ENCODE measurements at regions not wholly inside any gene's neighbourhood (a gene's known extent, or its start where the extent isn't known, plus 50 kb on each side); places are given as distances from the start of the nearest gene placed in this dataset.
"Not testable (repeated sequence)": the region's sequence is repeated elsewhere in the genome, so short reads cannot be mapped to it uniquely, and the experiment has no call there.

DNA sequence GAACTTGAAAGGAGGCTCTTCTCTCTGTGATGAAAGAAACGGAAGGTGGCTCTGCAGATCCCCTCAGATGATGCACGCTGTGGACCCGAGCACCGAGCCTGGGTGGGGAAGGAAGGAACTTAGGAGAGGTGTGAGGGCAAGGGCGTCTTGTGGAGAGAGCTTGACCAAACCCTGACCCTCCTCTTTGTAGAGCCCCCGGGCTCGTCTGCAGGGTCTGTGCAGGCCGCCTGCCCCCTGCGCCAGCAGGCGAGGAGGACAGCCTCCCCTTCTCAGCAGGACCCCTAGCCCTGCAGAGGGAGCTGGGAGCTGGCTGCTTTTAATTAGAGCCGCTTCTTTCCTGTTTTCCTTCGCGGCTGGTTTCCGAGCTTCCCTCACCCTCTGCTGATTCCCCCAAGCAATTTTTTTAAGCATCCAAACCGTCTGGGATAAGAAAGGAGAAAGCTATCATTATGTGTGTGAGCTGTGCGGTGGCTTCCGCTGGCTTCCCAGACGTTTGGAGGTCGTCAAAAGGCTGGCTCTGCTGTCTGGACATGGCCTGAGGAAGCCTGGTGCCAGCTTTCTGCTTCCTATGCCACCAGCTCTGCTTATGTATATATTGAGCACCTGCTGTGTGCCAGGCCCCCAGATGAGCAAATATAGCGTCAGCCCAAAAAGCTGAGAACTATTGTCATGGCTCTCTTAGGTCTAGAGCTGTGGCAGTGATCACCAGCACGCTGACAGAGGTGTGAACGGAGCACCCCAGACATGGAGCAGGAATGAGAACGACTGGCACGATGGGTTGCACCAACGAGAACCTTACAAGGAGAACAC is 160.2 kb upstream of the IRF2BP2 start:
- intact Hi-C loops (cut with micrococcal nuclease): loop anchor here (5.0 kb wide), 1 partner anchor 273 kb away; no protein-coding TSS in a partner anchor

DNA sequence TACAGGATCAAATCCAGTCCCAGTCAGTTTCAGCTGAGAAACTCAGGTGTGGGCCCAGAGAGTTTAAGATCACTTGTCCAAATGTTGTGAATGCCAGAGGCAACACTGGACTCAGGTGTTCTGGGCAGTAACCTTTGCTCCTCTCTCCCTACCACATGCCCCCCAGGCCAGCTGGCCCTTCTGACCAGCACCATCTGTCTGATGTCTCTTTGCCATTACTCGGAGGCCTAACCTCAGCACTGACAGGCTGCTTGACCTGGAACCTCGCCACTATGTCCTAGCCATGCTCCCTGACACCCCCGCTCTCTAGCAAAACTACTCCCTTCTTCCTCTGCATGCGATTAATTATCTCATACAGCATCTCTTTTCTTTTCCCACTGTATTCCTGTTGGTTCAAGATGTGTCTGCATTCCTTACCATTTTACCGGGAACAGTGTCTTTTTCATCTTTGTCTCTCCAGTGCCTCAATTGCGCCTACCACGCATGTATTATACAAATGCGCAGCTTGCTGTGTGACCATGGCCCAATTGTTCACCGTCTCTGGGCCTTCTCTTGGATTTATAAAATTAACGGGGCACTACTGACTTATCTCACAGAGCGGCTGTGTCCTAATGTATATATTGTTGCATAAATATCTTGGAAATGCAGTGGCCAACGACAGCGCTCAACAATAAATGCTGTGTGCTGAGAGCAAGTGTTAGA is 159.5 kb upstream of the IRF2BP2 start:
- intact Hi-C loops (cut with micrococcal nuclease): no loop called here

DNA sequence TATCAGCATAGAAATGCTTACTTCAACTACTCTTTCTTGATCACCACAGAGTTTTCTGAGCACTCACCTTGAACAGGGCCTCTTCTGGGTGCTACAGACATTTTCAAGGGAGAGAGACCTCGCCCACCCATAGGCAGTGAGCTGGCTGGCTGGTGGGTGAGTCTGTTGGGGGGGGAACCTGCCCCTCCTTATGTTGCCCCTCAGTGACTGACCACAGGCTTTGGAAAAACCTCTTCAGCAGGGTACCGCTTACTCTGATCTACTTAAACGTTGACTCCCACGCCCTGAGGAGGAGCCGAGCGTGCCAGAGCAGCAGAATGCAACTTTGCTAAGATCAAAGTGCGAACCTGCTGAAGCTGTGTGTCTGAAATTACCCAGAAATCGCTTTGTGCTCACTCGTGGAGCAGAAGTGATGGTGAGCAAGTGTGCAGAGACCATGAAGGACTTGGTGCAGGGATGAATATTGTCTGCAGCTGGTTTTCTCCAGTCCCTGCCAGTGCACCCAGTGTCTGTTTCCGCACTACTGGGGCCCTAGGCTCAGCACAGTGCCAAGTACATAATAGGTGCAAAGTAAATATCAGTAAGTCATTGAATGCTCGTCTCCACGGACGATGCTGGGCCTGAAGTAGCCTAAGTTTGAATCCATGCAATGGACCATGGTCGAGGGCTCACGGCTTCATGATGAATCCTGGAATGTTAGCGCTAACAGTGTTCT is 158.7 kb upstream of the IRF2BP2 start:
- intact Hi-C loops (cut with micrococcal nuclease): loop anchor here (1.0 kb wide), 5 partner anchors 9 to 157 kb away; no protein-coding TSS in a partner anchor

DNA sequence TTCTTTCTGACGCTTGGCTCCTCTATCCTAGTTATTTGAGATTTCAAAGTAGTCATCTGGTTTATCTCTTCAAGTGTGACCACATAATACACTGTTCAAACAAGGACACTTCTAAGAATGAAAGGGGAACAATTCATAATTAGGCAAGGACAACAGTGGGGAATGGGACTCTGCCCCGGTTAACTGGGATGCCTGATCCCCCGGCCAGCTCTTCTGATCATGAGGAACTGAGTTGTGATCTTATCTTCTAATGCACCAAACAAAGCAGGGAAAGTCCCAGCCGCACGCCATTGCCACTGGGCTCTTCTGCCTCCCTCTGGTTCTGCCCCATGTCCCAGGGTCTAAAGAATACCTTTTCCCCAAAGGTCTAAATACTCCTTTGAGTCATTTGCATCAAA is 158.2 kb upstream of the IRF2BP2 start:
- intact Hi-C loops (cut with micrococcal nuclease): loop anchor here (1.0 kb wide), 5 partner anchors 9 to 157 kb away; no protein-coding TSS in a partner anchor

DNA sequence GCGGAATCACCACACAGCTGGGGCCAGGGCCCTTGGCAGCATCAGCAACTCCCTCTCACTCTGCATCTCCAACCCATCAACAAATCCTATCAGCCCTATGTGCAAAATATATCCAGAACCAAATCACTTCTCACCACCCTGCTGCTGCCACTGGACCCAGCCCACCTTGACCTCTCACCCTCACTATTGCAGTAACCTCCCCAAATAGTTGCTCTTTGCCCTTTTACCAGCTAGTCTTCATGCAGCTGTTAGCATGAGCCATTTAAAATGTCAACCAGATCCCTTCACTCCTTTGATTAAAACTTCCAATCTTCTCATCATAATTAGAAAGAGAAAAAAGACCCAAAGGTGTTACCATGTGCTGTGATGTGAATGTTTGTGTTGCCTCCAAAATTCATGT is 155.7 kb upstream of the IRF2BP2 start:
- intact Hi-C loops (cut with micrococcal nuclease): no loop called here

DNA sequence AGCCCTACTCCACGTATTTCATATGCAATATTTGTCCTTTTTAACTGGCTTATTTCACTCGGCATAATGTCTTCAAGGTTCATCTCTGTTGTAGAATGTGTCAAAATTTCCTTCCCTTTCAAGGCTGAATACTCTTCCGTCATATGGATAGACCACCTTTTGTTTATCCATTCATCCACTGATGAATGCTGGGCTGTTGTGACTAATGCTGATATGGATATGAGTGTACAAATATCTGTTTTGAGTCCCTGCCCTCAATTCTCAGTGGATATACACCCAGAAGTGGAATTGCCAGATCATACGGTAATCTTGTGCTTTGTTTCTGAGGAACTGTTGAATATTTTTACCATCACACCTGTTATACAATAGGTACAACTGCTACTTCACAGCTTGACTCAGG is 155.2 kb upstream of the IRF2BP2 start:
- intact Hi-C loops (cut with micrococcal nuclease): no loop called here

DNA sequence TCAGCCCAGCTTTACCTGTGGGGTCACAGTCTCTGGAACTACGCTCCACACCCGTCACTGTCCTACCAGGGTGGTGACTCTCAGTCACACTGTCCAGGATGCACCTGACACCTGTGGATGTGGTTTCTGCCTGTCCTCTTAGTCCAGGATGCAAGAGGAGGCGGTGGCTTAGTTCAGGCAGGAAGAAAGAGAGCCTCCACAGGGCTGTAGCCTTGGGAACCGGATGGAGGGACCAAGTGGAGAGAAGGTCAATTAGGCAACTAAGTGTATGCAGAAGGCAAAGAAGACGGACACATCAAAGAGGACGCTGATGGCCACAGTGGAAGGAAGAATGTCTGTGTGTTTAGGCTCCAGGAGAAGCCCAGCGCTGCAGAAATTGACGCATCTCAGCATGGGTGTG is 153.9 kb upstream of the IRF2BP2 start:
- intact Hi-C loops (cut with micrococcal nuclease): no loop called here

DNA sequence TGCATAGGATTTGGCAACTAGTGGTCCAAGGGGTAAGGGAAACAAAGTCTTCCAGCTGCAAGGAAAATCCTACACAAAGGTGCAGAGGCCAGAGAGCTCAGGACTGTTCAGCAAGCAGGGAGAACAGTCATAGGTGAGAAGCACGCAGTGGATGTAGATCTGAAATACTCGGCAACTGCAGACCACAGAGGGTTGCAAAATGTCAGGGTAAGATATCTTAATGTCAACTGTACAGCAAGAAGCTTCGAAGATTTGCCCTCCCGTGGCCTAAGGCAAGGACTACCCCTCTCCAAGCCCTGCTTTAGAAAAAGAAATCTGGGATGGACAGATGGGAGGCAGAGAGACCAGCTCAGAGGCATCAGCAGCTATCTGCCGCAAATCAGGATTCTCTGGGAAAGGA is 153.4 kb upstream of the IRF2BP2 start:
- intact Hi-C loops (cut with micrococcal nuclease): no loop called here

DNA sequence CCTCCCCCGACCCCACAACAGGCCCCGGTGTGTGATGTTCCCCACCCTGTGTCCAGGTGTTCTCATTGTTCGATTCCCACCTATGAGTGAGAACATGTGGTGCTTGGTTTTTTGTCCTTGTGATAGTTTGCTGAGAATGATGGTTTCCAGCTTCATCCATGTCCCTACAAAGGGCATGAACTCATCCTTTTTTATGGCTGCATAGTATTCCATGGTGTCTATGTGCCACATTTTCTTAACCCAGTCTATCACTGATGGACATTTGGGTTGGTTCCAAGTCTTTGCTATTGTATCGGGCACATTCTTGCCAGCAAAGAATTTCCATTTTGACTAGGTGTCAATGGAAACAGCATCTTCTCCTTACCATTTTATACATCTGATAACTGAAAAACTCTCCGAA is 152.1 kb upstream of the IRF2BP2 start:
- intact Hi-C loops (cut with micrococcal nuclease): not testable (repeated sequence)

DNA sequence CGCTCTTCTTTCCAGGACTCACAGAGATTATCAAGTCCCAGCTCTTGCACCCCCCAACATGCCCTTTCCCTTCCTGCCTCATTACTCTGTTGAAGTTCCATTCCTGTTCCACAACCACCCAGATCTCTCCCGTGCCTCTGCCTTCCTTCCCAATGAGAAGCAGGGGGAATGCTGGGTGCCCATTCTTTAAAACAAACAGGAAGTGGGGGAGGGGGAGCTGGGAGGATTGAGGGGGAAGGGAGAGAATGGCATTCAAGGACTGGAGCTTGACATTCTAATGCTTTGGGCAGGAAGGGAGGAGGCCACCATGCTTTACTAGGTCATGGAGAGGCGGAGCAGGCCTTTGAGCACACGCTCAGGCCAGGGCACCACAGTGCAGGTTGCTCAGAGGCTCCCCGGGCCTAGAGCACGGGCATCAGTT is 150.3 kb upstream of the IRF2BP2 start:
- intact Hi-C loops (cut with micrococcal nuclease): no loop called here

DNA sequence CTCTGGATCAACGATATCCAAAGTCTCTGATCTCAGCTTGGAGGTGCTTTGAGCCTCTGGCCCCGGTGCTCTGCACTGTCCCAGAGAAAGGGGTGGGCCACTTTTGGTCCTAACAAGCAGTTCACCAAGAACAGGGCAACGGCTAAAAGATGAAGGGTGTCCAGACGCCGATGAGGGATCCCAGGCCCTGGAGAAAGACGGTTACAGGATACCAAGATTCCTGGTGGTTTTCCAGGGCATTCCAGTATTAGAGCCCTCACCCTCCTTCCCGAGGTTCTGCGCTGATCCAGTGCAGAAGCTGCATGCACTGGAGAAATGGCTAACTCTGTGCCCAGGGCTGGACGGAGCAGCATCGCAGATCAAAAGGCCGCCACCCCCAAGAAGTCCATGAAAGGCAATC is 149.9 kb upstream of the IRF2BP2 start:
- intact Hi-C loops (cut with micrococcal nuclease): loop anchor here (1.0 to 2.0 kb wide), 5 partner anchors 8 to 251 kb away; no protein-coding TSS in a partner anchor

DNA sequence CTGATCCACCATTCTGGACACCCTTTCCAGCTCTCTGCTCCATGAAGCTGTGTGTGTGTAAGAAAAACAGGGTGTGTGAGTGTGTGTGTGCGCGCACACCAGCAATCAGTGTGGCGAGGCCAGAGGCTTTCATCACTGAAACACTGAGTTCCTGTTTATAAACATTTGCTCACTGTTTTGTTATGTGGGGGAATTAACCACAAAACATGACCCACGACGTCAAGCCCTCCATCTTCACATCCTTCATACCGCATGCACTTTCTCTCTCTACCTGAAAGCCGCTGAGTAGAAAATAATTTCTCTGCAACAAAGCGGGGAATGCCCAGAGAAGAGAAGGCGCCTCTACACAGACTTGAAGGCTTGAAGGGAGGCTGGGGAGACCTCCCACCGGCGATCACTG is 148.9 kb upstream of the IRF2BP2 start:
- intact Hi-C loops (cut with micrococcal nuclease): loop anchor here (1.0 to 2.0 kb wide), 5 partner anchors 9 to 252 kb away; no protein-coding TSS in a partner anchor

DNA sequence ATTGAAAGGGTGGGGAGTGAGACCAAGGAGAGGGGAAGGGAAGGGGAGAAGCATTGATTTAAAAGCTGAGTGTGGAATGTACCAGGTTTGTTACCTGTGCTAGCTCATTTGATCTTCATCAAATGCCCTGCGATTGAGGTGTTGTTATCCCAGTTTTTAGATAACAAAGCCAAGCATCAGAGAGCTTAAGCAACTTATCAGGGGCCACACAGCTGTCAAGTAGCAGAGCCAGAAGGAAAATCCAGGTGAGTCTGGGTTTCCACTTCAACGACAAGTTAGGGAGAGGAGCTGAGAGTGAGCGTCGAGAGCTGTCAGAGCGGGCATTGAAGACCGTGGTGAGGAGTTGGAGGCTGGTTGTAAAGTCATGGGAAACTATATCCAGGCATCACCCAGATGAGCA is 146.9 kb upstream of the IRF2BP2 start:
- intact Hi-C loops (cut with micrococcal nuclease): no loop called here

DNA sequence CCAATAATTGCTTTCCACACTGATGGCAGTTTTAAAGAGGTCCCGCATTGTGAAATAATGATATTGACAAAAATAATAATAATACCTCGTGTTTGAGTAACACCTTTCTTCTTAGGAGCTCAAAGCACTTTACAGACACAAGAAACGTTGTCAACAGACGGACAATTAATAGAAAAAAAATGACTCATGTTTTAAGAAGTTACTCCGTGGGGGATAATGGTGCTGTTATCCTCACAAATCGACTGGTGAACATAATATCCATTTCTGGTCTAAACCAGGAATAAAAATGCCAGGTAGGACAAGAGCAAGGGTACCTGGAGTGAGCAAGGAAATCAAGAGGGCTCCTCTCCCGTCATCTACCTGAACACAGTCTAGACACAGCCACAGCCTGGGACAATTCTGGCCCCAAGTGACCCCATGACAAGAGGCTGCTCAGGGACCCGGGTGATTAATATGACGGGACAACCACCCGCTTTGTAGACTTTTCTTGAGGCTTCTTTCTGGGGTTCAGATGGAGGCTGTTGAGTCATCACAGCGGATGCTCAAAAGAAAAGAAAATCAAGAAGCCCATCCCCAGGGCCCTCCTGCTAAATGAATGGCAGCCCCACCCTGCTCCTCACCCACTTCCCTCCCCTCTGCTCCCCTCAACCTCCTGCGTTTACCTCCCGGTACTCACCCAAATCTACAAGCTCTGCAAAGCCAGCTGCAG is 146.2 kb upstream of the IRF2BP2 start:
- intact Hi-C loops (cut with micrococcal nuclease): no loop called here

DNA sequence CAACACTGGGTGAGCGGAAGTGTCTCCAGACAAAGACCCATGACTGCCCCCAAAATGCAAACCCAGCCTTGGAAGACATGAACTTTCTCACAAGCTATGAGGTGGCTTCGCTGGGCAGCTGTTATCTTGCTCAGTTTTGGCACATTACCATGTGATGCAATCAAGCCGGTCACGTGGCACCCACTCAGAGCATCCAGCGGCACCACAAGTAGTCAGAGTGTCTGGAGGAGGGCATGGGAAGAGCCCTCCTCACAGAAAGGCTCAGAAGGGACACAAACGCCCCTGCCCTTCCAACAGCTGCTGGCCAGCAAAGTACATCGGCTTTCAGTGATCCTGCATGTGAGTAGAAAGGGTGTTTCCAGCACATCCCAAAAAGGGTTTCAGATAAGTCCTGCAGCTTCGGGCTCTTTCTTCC is 145.5 kb upstream of the IRF2BP2 start:
- intact Hi-C loops (cut with micrococcal nuclease): no loop called here

DNA sequence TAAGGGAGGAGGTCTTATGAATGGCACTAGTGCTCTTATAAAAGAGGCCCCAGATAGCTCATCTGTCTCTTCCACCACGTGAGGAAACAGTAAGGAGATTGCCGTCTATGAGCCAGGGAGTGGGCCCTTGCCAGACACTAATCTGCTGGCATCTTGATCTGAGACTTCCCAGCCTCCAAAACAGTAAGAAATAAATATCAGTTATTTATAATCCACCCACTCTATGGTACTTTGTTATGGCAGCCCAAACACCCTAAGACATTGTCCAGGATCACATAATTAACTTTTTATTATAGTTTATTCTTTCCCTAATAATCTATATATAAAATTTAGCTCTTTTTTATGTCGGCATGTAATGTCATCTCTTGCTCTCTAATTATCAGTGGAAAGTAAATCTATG is 144.0 kb upstream of the IRF2BP2 start:
- intact Hi-C loops (cut with micrococcal nuclease): no loop called here

DNA sequence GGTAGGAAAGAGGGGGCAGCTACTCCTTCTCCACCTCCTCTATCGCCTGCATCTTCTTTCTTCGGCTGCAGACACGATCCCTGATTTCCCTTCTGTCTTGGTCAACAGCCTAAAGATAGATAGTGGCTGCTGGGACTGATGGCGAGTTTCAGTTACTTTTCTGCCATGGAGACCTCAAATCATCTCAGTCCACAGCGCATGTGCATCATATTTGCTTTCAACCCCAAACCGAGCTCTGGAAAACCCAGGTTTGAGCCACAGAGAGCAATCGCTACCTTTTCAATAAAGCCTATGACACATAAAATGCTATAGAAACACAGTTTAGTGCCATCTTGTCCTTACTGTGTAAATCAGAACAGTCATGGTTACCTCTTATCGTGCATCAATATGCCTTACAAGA is 142.9 kb upstream of the IRF2BP2 start:
- intact Hi-C loops (cut with micrococcal nuclease): no loop called here

DNA sequence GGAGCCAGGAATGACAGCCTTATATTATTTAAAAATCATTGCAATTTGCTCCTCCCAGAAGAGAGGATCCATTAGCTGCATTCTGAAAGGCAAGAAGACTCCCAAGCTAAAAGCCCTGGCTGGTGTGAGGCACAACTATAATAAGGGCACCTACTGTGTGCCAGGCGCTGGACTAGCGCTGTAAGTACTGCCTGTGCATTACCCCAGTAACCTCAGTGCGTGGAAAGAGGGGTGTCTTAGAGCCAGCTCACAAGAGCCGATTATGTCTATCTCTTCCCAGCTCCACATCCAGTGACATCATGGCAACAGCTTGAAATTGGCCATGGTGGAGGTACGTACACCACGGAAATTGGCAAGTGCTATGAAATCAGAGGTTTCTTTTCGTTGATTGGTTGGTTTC is 141.7 kb upstream of the IRF2BP2 start:
- intact Hi-C loops (cut with micrococcal nuclease): no loop called here

DNA sequence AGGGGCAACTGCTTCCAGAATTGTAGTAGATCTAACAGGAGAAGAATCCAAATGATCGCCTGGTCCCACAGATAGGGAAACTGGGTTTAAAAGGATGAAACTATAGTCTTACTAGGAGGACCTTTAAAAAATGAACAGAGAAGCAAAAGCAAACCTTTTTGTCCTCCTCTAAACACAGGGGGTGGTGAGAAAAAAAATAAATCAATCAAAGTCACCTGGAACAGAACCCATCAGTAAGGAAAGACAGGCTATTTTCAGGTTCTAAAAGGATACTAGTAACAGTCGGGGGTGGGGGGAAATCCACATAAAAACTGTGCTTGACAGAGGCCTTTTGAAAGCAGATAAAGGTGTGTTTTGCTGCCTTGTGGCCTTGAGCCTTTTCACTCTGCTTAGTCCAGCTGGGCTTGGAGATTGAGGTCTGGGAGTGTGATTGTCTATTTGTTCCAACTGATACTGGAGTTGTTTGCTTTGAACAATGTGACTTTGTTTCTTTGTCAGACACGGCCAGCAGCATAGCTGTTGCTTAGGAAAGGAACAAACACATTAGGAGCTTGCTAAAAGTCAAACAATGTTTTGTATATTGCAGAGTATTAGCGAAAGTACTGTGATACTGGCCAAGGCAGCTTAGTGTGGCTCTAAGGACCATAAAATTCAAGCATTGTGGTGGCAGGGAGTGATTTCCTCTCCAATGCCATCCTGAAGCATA is 141.1 kb upstream of the IRF2BP2 start:
- intact Hi-C loops (cut with micrococcal nuclease): no loop called here

DNA sequence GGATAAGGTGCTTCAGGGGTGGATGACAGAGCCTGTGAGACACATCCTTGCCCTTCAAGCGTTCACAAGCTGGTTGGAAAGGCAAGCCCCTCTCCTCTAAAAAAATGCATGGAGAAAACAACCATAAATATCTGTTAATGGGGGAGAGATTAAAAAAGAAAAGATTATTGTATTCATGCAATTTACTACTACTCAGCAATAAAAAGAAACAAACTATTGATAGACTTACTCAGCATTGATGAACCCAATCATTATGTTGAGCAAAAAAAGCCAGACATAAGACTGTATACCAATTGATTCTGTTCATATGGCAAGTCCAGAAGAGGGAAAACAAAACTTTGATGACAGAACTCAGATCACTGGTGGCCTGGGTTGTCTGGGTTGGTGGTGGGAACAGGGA is 138.7 kb upstream of the IRF2BP2 start:
- intact Hi-C loops (cut with micrococcal nuclease): no loop called here

DNA sequence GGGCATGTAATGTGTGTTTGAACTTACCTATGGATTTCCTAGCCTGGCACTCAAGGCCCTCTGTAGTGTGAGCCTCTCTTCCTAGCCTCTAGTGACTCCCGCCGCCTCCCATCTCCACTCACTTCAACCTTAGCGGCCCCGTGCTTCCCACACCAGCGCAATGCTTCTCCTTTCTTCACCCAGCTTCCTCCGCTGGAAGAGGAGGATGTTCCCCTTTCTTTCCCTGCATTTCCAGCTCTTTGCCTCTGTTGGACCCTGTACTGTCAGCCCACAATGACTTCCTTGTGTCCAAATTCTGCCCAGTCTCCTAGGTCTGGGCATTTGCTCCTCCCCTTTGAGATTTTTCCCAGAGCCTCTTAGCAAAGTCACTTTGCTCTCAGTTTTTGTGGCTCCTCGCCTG is 138.1 kb upstream of the IRF2BP2 start:
- intact Hi-C loops (cut with micrococcal nuclease): no loop called here

Data from T-helper 1 cell treated with Interleukin-12 subunit alpha and Interleukin-12 subunit beta and Interleukin-4 antibody, amounts not matched to agents 30 ng/mL and 1 ng/mL, for 36 hours (primary cell).